ENCODE measurements at regions not wholly inside any gene's neighbourhood (a gene's known extent, or its start where the extent isn't known, plus 50 kb on each side); places are given as distances from the start of the nearest gene placed in this dataset.
"Not testable (repeated sequence)": the region's sequence is repeated elsewhere in the genome, so short reads cannot be mapped to it uniquely, and the experiment has no call there.

DNA sequence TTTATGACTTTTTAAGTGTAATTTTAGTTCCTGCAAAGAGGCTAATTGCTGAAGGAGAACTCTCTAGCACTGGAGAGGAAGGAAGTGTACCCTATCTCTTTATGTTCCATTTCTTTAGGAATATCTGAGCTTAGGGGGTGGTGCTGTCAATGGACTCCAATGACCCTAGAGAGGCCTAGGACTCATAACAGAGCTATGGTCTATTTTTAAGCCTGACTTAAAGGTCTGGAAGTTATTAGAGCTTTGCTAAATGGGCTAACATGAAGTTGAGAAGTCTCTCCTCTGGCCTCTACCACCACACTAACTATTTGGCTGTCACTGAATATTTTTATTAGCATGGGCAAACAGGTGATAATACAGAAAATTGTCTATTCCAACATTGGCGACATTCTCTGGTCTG is 152.2 kb downstream of the SPATA18 start:
- Histone ChIP-seq H3K36me3 (ENCODE audit: control insufficient read depth, insufficient read depth, low read length) (no peaks in the 10 kb centered on the region), H3K4me3 (ENCODE audit: low read depth, low read length) (no peak overlapping the region), H3K27me3 (ENCODE audit: control insufficient read depth, insufficient read depth, low read length) (no peaks in the 10 kb centered on the region)
- no peak for DNase-seq (ENCODE audit: low read depth)
- TF ChIP-seq, protein P1, sequence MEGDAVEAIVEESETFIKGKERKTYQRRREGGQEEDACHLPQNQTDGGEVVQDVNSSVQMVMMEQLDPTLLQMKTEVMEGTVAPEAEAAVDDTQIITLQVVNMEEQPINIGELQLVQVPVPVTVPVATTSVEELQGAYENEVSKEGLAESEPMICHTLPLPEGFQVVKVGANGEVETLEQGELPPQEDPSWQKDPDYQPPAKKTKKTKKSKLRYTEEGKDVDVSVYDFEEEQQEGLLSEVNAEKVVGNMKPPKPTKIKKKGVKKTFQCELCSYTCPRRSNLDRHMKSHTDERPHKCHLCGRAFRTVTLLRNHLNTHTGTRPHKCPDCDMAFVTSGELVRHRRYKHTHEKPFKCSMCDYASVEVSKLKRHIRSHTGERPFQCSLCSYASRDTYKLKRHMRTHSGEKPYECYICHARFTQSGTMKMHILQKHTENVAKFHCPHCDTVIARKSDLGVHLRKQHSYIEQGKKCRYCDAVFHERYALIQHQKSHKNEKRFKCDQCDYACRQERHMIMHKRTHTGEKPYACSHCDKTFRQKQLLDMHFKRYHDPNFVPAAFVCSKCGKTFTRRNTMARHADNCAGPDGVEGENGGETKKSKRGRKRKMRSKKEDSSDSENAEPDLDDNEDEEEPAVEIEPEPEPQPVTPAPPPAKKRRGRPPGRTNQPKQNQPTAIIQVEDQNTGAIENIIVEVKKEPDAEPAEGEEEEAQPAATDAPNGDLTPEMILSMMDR (IDR thresholded peaks at IDR 0.05; ENCODE audit: insufficient read depth, low read length, poor library complexity, severe bottlenecking) = no peak

DNA sequence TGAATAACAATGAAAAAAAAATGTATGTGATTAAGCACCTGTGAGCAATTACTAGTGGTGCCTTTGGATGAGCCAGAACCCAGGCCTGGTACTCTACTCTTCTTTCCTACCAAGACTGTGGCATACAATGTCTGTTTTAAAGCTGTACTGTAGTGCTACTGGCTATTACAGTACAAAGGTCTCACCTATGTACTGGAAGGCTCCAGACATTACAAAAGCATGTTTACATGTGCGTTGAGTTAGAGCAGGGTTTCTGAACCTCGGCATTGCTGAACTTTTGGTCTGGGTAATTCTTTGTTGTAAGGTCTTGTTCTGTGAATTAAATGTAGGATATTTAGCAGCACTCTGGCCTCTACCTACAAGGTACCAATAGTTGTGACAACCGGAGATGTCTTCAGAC is 153.8 kb downstream of the SPATA18 start:
- TF ChIP-seq, protein P1 (IDR thresholded peaks at IDR 0.05; ENCODE audit: insufficient read depth, low read length, poor library complexity, severe bottlenecking) = no peak
- no peak for DNase-seq (ENCODE audit: low read depth)
- H3K27me3 ChIP-seq (ENCODE audit: control insufficient read depth, insufficient read depth, low read length) = no peaks in the 10 kb centered on the region
- H3K36me3 ChIP-seq (ENCODE audit: control insufficient read depth, insufficient read depth, low read length) = no peaks in the 10 kb centered on the region
- no peak overlapping the region for H3K4me3 ChIP-seq (ENCODE audit: low read depth, low read length)

DNA sequence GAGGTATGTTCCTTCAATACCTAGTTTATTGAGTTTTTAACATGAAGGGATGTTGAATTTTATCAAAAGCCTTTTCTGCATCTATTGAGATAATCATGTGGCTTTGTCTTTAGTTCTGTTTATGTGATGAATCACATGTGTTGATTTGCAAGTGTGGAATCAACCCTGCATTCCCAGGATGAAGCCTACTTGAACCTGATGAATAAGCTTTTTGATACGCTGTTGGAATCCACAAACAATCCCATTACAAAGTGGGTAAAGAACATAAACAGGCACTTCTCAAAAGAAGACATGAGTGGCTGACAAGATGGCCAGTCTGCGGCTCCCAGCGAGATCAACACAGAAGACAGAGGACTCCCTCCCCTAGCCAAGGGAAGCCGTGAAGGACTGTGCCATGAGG is 156.0 kb downstream of the SPATA18 start:
- not testable (repeated sequence) for H3K27me3 ChIP-seq (ENCODE audit: control insufficient read depth, insufficient read depth, low read length); H3K4me3 ChIP-seq (ENCODE audit: low read depth, low read length); DNase-seq (ENCODE audit: low read depth); H3K36me3 ChIP-seq (ENCODE audit: control insufficient read depth, insufficient read depth, low read length)

DNA sequence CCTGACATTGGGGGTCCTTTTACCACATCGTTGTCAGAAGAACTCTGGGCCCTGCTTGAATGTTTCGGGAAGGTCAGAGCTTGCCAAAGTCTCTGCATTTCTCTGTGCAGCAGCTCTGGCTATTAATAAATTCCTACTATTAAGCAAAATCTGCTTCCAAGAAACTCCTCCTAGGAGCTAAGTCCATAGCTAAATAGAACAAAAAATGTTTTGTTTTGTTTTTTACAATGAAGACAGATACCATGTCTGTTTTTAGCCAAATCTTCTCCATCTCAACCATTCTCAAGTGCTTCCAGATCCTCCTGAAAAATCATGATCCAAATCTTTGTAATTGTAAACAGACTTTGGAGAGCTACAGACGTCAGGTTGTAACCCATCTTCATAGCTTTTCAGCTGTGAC is 161.6 kb downstream of the SPATA18 start:
- H3K36me3 ChIP-seq (ENCODE audit: control insufficient read depth, insufficient read depth, low read length) = no peaks in the 10 kb centered on the region
- TF ChIP-seq, protein P1 (IDR thresholded peaks at IDR 0.05; ENCODE audit: insufficient read depth, low read length, poor library complexity, severe bottlenecking) = no peak
- H3K4me3 ChIP-seq (ENCODE audit: low read depth, low read length) = no peak overlapping the region
- no peak for DNase-seq (ENCODE audit: low read depth)
- H3K27me3 ChIP-seq (ENCODE audit: control insufficient read depth, insufficient read depth, low read length) = no peaks in the 10 kb centered on the region

DNA sequence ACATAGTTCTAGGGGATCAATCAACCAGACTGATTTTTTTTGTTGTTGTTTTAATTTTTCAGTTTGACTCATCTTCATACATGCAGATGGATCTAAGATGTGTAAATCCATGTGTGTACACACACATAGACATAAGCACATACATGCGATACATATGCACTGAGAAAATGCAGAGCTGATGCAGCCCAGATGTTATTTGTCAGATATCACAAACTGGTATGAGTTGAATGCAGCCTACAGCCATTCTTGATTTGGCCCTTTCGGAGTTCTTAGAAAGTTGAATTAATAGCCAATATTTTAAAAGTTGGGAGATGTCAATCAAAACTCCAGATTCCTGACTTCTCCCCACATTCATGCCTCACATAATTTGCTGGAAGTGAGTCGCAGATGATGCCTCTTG is 180.4 kb downstream of the SPATA18 start:
- H3K27me3 ChIP-seq (ENCODE audit: control insufficient read depth, insufficient read depth, low read length) = no peaks in the 10 kb centered on the region
- H3K36me3 ChIP-seq (ENCODE audit: control insufficient read depth, insufficient read depth, low read length) = no peaks in the 10 kb centered on the region
- no peak for DNase-seq (ENCODE audit: low read depth)
- no peak overlapping the region for H3K4me3 ChIP-seq (ENCODE audit: low read depth, low read length)
- TF ChIP-seq, protein P1 (IDR thresholded peaks at IDR 0.05; ENCODE audit: insufficient read depth, low read length, poor library complexity, severe bottlenecking) = no peak

DNA sequence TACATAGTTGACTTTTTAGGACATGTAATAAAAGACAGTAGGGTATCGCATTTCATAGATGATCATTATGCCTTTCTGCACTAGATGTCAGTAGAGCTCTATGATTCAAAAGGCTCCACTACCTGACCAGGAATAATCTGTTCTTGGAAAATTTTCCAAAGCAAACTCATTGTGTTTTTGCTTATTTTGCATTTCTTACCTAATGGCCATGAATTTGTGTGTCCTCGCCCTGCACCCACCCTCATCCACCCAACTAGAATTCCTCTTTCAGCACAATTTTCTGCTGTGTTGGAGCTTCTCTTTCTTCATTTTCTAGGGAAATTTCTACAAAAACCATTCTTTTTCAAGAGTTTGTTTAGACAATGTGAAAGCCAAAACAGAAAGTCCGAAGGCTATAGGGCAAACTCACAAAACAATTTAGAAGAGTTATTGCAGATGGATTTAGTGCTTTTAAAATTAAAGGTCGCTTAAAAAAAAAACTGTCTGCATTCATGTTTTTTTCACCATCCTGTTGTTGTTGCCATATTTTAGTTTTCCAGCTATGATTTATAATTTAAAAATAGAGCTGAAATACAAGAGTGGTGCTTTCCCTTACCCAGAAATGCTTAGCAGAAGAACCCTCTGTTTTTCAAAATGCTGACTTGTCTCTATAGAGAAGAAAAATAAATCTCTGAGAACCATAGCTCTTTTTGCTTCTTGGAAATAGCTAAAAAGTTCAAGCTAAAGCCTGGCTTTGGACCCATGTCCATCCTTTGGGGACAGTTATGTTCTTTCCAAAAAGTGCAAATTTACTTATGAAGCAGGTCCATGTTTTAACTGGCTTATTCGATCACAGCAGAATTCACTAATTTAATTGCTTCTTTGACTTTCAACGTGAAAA is 183.7 kb downstream of the SPATA18 start:
- no peak overlapping the region for H3K4me3 ChIP-seq (ENCODE audit: low read depth, low read length)
- no peaks in the 10 kb centered on the region for H3K36me3 ChIP-seq (ENCODE audit: control insufficient read depth, insufficient read depth, low read length)
- no peaks in the 10 kb centered on the region for H3K27me3 ChIP-seq (ENCODE audit: control insufficient read depth, insufficient read depth, low read length)
- TF ChIP-seq, protein P1 (IDR thresholded peaks at IDR 0.05; ENCODE audit: insufficient read depth, low read length, poor library complexity, severe bottlenecking) = peak; percentile 48
- DNase-seq (ENCODE audit: low read depth) = no peak
